B cell (primary cell): ENCODE measurements at regions not wholly inside any gene's neighbourhood (a gene's known extent, or its start where the extent isn't known, plus 50 kb on each side); places are given as distances from the start of the nearest gene placed in this dataset.

Source experiments
- CTCF ChIP-seq: fragments of 200-600 bp; IDR thresholded peaks from one replicate; pipeline ENCODE4 v1.8.0; 2022; ENCODE audit warnings: antibody characterized with exemption, mild to moderate bottlenecking
- EZH2 ChIP-seq: IDR thresholded peaks from 2 replicates; pipeline ENCODE4 v1.6.1; 2012; ENCODE audit warnings: borderline replicate concordance, low read depth, mild to moderate bottlenecking, moderate library complexity, low read length; ENCODE audit not compliant: insufficient read depth, poor library complexity, severe bottlenecking

GRCh38 chr10:104587751-104588150 lies 53.3 kb upstream of the SORCS3 start:
- TF ChIP-seq CTCF (no peak), EZH2 (no peak)
